DND-41 (cell line): ENCODE measurements at regions not wholly inside any gene's neighbourhood (a gene's known extent, or its start where the extent isn't known, plus 50 kb on each side); places are given as distances from the start of the nearest gene placed in this dataset.

Source experiments
- EZH2 ChIP-seq: IDR thresholded peaks from 3 replicates; pipeline ENCODE4 v1.6.1; 2012; ENCODE audit warnings: borderline replicate concordance, low read depth, mild to moderate bottlenecking, moderate library complexity, low read length, inconsistent platforms; ENCODE audit not compliant: severe bottlenecking
- TF ChIP-seq, protein P1 (sequence below): IDR thresholded peaks from 2 replicates; pipeline ENCODE4 v1.5.1; 2012; ENCODE audit warnings: borderline replicate concordance, low read length, moderate library complexity, mild to moderate bottlenecking; ENCODE audit not compliant: poor library complexity, severe bottlenecking; ENCODE audit errors: extremely low read depth

DNA sequence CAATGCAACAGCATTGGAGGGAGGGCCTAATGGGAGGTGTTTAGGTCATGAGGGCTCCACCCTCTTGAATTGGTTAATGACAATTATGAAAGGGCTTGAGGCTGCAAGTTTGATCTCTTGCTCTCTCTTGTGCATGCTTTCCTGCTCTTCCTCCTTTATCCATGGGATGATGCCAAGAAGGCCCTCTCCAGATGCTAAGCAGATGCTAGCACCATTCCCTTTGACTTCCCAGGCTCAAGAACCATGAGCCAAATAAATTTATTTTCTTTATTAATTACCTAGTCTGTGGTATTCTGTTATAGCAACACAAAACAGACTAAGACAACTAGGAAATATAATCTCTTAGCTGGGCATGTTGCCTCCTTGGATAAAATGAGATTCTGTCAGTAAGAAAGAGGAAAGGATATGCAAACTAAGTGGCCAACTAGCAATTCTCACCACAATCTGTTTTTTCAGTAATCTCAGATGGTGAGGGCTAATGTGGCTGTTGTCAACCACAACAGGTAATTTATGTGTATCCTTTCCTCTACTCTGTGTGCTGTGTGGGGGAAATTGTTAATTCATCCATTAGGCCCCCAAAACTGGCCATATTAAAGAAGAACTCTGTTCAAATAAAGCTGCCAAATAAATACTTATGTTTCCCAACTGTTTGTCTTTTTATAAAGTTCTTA is 269.1 kb upstream of the CD180 start:
- TF ChIP-seq, protein P1, sequence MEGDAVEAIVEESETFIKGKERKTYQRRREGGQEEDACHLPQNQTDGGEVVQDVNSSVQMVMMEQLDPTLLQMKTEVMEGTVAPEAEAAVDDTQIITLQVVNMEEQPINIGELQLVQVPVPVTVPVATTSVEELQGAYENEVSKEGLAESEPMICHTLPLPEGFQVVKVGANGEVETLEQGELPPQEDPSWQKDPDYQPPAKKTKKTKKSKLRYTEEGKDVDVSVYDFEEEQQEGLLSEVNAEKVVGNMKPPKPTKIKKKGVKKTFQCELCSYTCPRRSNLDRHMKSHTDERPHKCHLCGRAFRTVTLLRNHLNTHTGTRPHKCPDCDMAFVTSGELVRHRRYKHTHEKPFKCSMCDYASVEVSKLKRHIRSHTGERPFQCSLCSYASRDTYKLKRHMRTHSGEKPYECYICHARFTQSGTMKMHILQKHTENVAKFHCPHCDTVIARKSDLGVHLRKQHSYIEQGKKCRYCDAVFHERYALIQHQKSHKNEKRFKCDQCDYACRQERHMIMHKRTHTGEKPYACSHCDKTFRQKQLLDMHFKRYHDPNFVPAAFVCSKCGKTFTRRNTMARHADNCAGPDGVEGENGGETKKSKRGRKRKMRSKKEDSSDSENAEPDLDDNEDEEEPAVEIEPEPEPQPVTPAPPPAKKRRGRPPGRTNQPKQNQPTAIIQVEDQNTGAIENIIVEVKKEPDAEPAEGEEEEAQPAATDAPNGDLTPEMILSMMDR, result no peak
- no peak for TF ChIP-seq EZH2
